GM12872 (cell line): ENCODE measurements at regions not wholly inside any gene's neighbourhood (a gene's known extent, or its start where the extent isn't known, plus 50 kb on each side); places are given as distances from the start of the nearest gene placed in this dataset.

Source experiments
- CTCF ChIP-seq: IDR thresholded peaks from 3 replicates; pipeline ENCODE4 v1.5.1; 2011; ENCODE audit warnings: low read depth, mild to moderate bottlenecking, low read length, moderate library complexity; ENCODE audit not compliant: insufficient read depth

- TF ChIP-seq CTCF = no peak
Measured at GRCh38 chr2:41759880-41760279, 287.9 kb upstream of the PKDCC start.

GRCh38 chr2:41763141-41763540 is 284.7 kb upstream of the PKDCC start:
- TF ChIP-seq CTCF = no peak

GRCh38 chr2:41764131-41764530 is 283.7 kb upstream of the PKDCC start:
- TF ChIP-seq CTCF = no peak

GRCh38 chr2:41764919-41765318 is 282.9 kb upstream of the PKDCC start:
- TF ChIP-seq CTCF = no peak

GRCh38 chr2:41768310-41768709 is 279.5 kb upstream of the PKDCC start:
- TF ChIP-seq CTCF = no peak

- TF ChIP-seq CTCF = no peak
Measured at GRCh38 chr2:41771710-41772109, 276.1 kb upstream of the PKDCC start.

- TF ChIP-seq CTCF = no peak
Measured at GRCh38 chr2:41772697-41773096, 275.1 kb upstream of the PKDCC start.

- no peak for TF ChIP-seq CTCF
Measured at GRCh38 chr2:41774011-41774605, 273.7 kb upstream of the PKDCC start.
